ENCODE measurements at regions not wholly inside any gene's neighbourhood (a gene's known extent, or its start where the extent isn't known, plus 50 kb on each side); places are given as distances from the start of the nearest gene placed in this dataset.

GRCh38 chr4:12879496-12879895, 604.6 kb downstream of the RAB28 start:
- Histone ChIP-seq H3K4me1 (ENCODE audit: control insufficient read depth in 5 of 5, insufficient read depth in 5 of 5, low read length in 5 of 5) (no peaks in the 10 kb centered on the region), H3K4me3 (ENCODE audit: low read depth in 1 of 5, low read length in 5 of 5) (no peak overlapping the region), H3K36me3 (ENCODE audit: control insufficient read depth in 5 of 5, insufficient read depth in 5 of 5, low read length in 5 of 5) (no peaks in the 10 kb centered on the region), H3K9me3 (ENCODE audit: control insufficient read depth in 5 of 5, low read length in 5 of 5) (peaks cover 0 to 2% (median 0%) of the 10 kb centered on the region in 5 donors), H3K27me3 (ENCODE audit: control insufficient read depth in 5 of 5, insufficient read depth in 4 of 5, low read length in 5 of 5) (no peaks in the 10 kb centered on the region), H3K9ac (ENCODE audit: low read length in 5 of 5) (no peak overlapping the region), H3K27ac (ENCODE audit: low read depth, low read length) (no peak overlapping the region)

DNA sequence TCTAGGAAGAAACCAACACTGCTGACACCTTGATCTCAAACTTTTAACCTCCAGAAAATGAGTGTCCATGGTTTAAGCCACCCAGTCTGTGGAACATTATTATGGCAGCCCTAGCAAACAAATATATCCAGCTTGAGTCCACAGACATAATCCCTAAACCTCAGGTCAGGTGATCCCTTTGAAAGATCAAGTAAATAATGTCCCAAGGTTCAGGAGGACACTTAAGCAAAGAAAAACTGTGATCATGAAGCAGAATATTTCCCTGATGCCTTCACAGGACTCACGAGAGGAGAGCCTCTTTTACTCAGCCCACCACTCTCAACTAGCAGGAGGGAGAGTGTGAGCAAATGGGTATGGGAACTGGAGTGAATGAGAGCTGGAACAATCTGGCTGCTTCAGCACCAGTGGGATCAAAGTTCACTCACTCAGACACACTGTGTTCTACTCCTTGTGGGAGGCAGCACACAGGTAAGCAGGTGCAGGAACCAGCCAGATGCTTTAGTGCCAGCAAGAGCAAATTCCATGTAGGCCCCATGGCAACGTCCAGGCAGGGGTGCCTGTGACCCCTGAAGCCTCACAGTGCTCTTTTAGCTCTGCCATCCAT, 608.4 kb downstream of the RAB28 start:
- no peak overlapping the region for H3K4me3 ChIP-seq (ENCODE audit: low read depth in 1 of 5, low read length in 5 of 5)
- no peaks in the 10 kb centered on the region for H3K27me3 ChIP-seq (ENCODE audit: control insufficient read depth in 5 of 5, insufficient read depth in 4 of 5, low read length in 5 of 5)
- no peak overlapping the region for H3K9ac ChIP-seq (ENCODE audit: low read length in 5 of 5)
- H3K9me3 ChIP-seq (ENCODE audit: control insufficient read depth in 5 of 5, low read length in 5 of 5): peaks cover 0 to 2% (median 0%) of the 10 kb centered on the region in 5 donors
- no peaks in the 10 kb centered on the region for H3K36me3 ChIP-seq (ENCODE audit: control insufficient read depth in 5 of 5, insufficient read depth in 5 of 5, low read length in 5 of 5)
- no peaks in the 10 kb centered on the region for H3K4me1 ChIP-seq (ENCODE audit: control insufficient read depth in 5 of 5, insufficient read depth in 5 of 5, low read length in 5 of 5)
- H3K27ac ChIP-seq (ENCODE audit: low read depth, low read length): no peak overlapping the region

GRCh38 chr4:12873351-12873750, 610.8 kb downstream of the RAB28 start:
- no peak overlapping the region for H3K27ac ChIP-seq (ENCODE audit: low read depth, low read length)
- no peaks in the 10 kb centered on the region for H3K27me3 ChIP-seq (ENCODE audit: control insufficient read depth in 5 of 5, insufficient read depth in 4 of 5, low read length in 5 of 5)
- no peaks in the 10 kb centered on the region for H3K36me3 ChIP-seq (ENCODE audit: control insufficient read depth in 5 of 5, insufficient read depth in 5 of 5, low read length in 5 of 5)
- H3K4me3 ChIP-seq (ENCODE audit: low read depth in 1 of 5, low read length in 5 of 5): no peak overlapping the region
- peaks cover 0 to 5% (median 2%) of the 10 kb centered on the region in 5 donors for H3K9me3 ChIP-seq (ENCODE audit: control insufficient read depth in 5 of 5, low read length in 5 of 5)
- no peaks in the 10 kb centered on the region for H3K4me1 ChIP-seq (ENCODE audit: control insufficient read depth in 5 of 5, insufficient read depth in 5 of 5, low read length in 5 of 5)
- H3K9ac ChIP-seq (ENCODE audit: low read length in 5 of 5): no peak overlapping the region

DNA sequence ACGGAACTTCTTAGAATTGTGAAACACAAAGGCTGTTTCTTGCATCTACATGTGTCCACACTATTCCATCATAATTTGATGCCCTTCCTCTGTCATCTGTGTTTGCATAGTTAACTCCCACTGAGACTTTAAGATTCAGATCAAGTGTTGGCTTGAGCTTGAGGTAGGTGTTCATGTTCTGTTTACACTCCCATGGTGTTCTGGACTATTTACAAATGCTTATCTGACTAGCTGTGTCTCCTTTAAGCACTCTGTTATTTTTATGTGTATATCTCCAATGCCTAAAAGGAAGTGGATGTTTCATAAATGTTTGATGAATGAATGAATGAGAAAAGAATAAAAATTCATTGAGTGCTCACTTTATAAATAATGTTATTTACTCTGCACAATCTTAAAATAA, 622.7 kb downstream of the RAB28 start:
- Histone ChIP-seq H3K36me3 (ENCODE audit: control insufficient read depth in 5 of 5, insufficient read depth in 5 of 5, low read length in 5 of 5) (no peaks in the 10 kb centered on the region), H3K4me3 (ENCODE audit: low read depth in 1 of 5, low read length in 5 of 5) (no peak overlapping the region), H3K27me3 (ENCODE audit: control insufficient read depth in 5 of 5, insufficient read depth in 4 of 5, low read length in 5 of 5) (no peaks in the 10 kb centered on the region), H3K4me1 (ENCODE audit: control insufficient read depth in 5 of 5, insufficient read depth in 5 of 5, low read length in 5 of 5) (no peaks in the 10 kb centered on the region), H3K27ac (ENCODE audit: low read depth, low read length) (no peak overlapping the region), H3K9me3 (ENCODE audit: control insufficient read depth in 5 of 5, low read length in 5 of 5) (no peaks in the 10 kb centered on the region), H3K9ac (ENCODE audit: low read length in 5 of 5) (no peak overlapping the region)

DNA sequence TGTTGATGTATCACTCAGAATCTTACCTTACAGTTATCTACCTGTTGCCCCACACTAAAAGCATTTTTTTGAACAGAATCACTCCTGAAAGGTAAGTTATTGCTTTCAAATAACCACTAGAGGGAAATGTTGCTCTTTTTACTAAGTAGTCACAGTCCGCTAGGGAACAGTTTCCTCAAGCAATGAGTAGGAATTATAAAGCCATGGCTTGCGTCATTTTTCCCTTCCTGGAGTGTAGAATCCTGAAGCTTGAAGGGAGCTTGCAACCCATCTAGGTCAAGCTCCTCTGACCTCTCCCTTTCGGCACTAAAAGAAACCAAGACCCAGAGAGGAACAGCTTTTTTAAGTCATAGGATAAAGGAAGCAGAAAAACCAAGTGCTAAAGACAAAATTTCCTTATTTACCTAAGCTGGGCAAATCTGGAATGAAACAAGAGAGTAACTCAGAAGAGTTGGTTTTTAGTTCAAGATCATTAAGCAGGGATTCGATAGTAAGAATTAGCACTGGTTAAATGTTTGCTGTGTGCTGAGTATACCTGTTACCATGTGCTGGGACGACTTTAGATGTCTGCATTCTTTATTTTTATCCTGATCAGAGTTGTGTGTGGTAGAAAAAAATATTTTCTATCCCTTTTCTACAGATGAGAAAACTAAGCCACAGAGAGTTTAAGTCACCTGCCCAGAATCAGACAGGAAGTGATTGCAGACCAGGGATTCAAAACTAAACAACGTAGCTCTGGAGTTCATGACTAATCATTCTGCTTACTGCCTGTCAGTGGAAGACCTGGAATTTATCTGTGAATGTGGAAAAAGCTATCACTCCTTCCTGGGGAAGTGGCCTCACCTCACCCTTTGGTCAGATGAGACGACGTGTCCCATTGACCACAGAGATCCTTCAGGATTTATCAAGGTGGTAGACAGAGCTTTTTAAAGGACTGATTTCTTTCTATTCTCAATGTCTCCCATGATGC, 631.5 kb downstream of the RAB28 start:
- Histone ChIP-seq H3K27me3 (ENCODE audit: control insufficient read depth in 5 of 5, insufficient read depth in 4 of 5, low read length in 5 of 5) (peaks cover 0 to 3% (median 0%) of the 10 kb centered on the region in 5 donors), H3K9ac (ENCODE audit: low read length in 5 of 5) (no peak overlapping the region), H3K4me3 (ENCODE audit: low read depth in 1 of 5, low read length in 5 of 5) (no peak overlapping the region), H3K9me3 (ENCODE audit: control insufficient read depth in 5 of 5, low read length in 5 of 5) (no peaks in the 10 kb centered on the region), H3K4me1 (ENCODE audit: control insufficient read depth in 5 of 5, insufficient read depth in 5 of 5, low read length in 5 of 5) (no peaks in the 10 kb centered on the region), H3K36me3 (ENCODE audit: control insufficient read depth in 5 of 5, insufficient read depth in 5 of 5, low read length in 5 of 5) (no peaks in the 10 kb centered on the region), H3K27ac (ENCODE audit: low read depth, low read length) (no peak overlapping the region)

DNA sequence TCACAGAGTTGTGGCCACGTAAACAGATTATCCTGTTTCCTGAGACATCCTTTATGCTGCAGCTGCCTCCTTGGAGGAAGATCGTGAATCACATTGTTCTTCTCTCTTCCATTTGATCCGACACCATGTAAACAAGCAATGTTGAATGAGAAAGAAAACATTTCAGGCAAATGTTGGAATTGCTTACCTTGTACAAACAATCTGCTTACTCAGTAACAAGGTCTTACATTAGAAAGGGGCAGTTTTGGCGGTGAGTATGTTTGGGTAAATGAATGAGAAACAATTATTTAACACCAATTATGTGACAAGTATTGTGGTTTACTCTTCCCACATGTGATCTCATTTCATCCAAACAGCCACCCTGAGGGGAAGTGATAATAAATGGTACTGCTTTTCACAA, 637.8 kb downstream of the RAB28 start:
- Histone ChIP-seq H3K27ac (ENCODE audit: low read depth, low read length) (no peak overlapping the region), H3K9ac (ENCODE audit: low read length in 5 of 5) (no peak overlapping the region), H3K27me3 (ENCODE audit: control insufficient read depth in 5 of 5, insufficient read depth in 4 of 5, low read length in 5 of 5) (peaks cover 0 to 3% (median 0%) of the 10 kb centered on the region in 5 donors), H3K4me3 (ENCODE audit: low read depth in 1 of 5, low read length in 5 of 5) (no peak overlapping the region), H3K4me1 (ENCODE audit: control insufficient read depth in 5 of 5, insufficient read depth in 5 of 5, low read length in 5 of 5) (no peaks in the 10 kb centered on the region), H3K36me3 (ENCODE audit: control insufficient read depth in 5 of 5, insufficient read depth in 5 of 5, low read length in 5 of 5) (no peaks in the 10 kb centered on the region), H3K9me3 (ENCODE audit: control insufficient read depth in 5 of 5, low read length in 5 of 5) (no peaks in the 10 kb centered on the region)

- H3K36me3 ChIP-seq (ENCODE audit: control insufficient read depth in 5 of 5, insufficient read depth in 5 of 5, low read length in 5 of 5): no peaks in the 10 kb centered on the region
- no peaks in the 10 kb centered on the region for H3K9me3 ChIP-seq (ENCODE audit: control insufficient read depth in 5 of 5, low read length in 5 of 5)
- H3K27ac ChIP-seq (ENCODE audit: low read depth, low read length): no peak overlapping the region
- H3K27me3 ChIP-seq (ENCODE audit: control insufficient read depth in 5 of 5, insufficient read depth in 4 of 5, low read length in 5 of 5): peaks cover 0 to 3% (median 0%) of the 10 kb centered on the region in 5 donors
- H3K4me3 ChIP-seq (ENCODE audit: low read depth in 1 of 5, low read length in 5 of 5): no peak overlapping the region
- no peak overlapping the region for H3K9ac ChIP-seq (ENCODE audit: low read length in 5 of 5)
- no peaks in the 10 kb centered on the region for H3K4me1 ChIP-seq (ENCODE audit: control insufficient read depth in 5 of 5, insufficient read depth in 5 of 5, low read length in 5 of 5)
These were observed 640.0 kb downstream of the RAB28 start for GRCh38 chr4:12844141-12844540.

DNA sequence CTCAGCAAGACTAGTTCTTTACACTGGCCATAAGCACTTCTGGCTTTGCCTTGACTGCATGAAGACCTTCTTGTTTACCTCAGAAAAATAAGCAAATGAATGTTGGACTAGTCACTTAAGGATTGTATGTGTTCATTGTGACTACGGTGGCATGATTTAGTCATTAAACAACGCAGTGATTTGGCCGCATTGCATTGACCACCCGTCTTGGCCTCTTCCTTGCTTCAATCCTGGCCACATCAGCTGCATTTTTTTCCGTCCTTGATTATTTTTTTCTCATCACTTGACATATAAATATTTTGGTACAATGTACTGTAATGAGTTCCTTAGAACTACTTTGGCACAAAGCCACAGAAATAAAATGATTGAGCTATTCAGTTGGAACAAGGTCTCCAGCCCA, 656.2 kb downstream of the RAB28 start:
- Histone ChIP-seq H3K4me3 (ENCODE audit: low read depth in 1 of 5, low read length in 5 of 5) (no peak overlapping the region), H3K36me3 (ENCODE audit: control insufficient read depth in 5 of 5, insufficient read depth in 5 of 5, low read length in 5 of 5) (no peaks in the 10 kb centered on the region), H3K4me1 (ENCODE audit: control insufficient read depth in 5 of 5, insufficient read depth in 5 of 5, low read length in 5 of 5) (no peaks in the 10 kb centered on the region), H3K27me3 (ENCODE audit: control insufficient read depth in 5 of 5, insufficient read depth in 4 of 5, low read length in 5 of 5) (no peaks in the 10 kb centered on the region), H3K9ac (ENCODE audit: low read length in 5 of 5) (no peak overlapping the region), H3K27ac (ENCODE audit: low read depth, low read length) (no peak overlapping the region), H3K9me3 (ENCODE audit: control insufficient read depth in 5 of 5, low read length in 5 of 5) (peaks cover 0 to 3% (median 0%) of the 10 kb centered on the region in 5 donors)

- Histone ChIP-seq H3K9ac (ENCODE audit: low read length in 5 of 5) (no peak overlapping the region), H3K36me3 (ENCODE audit: control insufficient read depth in 5 of 5, insufficient read depth in 5 of 5, low read length in 5 of 5) (no peaks in the 10 kb centered on the region), H3K27ac (ENCODE audit: low read depth, low read length) (no peak overlapping the region), H3K27me3 (ENCODE audit: control insufficient read depth in 5 of 5, insufficient read depth in 4 of 5, low read length in 5 of 5) (no peaks in the 10 kb centered on the region), H3K4me3 (ENCODE audit: low read depth in 1 of 5, low read length in 5 of 5) (no peak overlapping the region), H3K4me1 (ENCODE audit: control insufficient read depth in 5 of 5, insufficient read depth in 5 of 5, low read length in 5 of 5) (no peaks in the 10 kb centered on the region), H3K9me3 (ENCODE audit: control insufficient read depth in 5 of 5, low read length in 5 of 5) (peaks cover 0 to 11% (median 6%) of the 10 kb centered on the region in 5 donors)
These were observed 692.6 kb downstream of the RAB28 start for GRCh38 chr4:12791536-12791935.

DNA sequence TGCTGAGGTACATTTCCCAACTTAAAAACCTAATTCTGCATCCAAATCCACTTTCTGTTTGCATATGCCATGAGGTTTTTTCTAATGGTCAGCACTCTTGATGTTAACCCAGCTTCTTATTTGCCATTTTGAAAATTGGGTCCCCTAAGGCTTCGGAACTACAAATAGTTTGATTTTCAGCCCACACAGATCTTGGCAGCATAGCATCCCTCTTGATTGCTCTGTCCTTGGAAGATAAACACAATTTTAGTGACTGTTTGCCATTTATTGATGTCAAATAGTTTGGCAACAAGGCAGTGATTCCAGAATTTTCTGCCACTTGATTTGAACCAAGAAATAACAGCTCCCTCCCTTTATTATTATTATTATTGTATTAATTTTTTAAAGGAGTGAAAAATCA, 696.9 kb downstream of the RAB28 start:
- Histone ChIP-seq H3K27me3 (ENCODE audit: control insufficient read depth in 5 of 5, insufficient read depth in 4 of 5, low read length in 5 of 5) (no peaks in the 10 kb centered on the region), H3K4me3 (ENCODE audit: low read depth in 1 of 5, low read length in 5 of 5) (no peak overlapping the region), H3K36me3 (ENCODE audit: control insufficient read depth in 5 of 5, insufficient read depth in 5 of 5, low read length in 5 of 5) (no peaks in the 10 kb centered on the region), H3K9ac (ENCODE audit: low read length in 5 of 5) (no peak overlapping the region), H3K9me3 (ENCODE audit: control insufficient read depth in 5 of 5, low read length in 5 of 5) (peaks cover 0 to 11% (median 6%) of the 10 kb centered on the region in 5 donors), H3K27ac (ENCODE audit: low read depth, low read length) (no peak overlapping the region), H3K4me1 (ENCODE audit: control insufficient read depth in 5 of 5, insufficient read depth in 5 of 5, low read length in 5 of 5) (no peaks in the 10 kb centered on the region)

Measured in subcutaneous abdominal adipose tissue (tissue), 5 donors.